ENCODE measurements at regions not wholly inside any gene's neighbourhood (a gene's known extent, or its start where the extent isn't known, plus 50 kb on each side); places are given as distances from the start of the nearest gene placed in this dataset.
"Not testable (repeated sequence)": the region's sequence is repeated elsewhere in the genome, so short reads cannot be mapped to it uniquely, and the experiment has no call there.

- peaks cover 14% of the 10 kb centered on the region for H3K9me3 Mint-ChIP-seq (ENCODE audit: unreplicated experiment)
These were observed 120.2 kb upstream of the KCNJ18 start for GRCh38 chr17:21572148-21572547.

GRCh38 chr17:21573271-21573960 is 118.9 kb upstream of the KCNJ18 start:
- H3K4me1 Mint-ChIP-seq (ENCODE audit: insufficient read depth, unreplicated experiment); H3K27ac Mint-ChIP-seq (ENCODE audit: low read depth, unreplicated experiment); H3K4me3 Mint-ChIP-seq (ENCODE audit: unreplicated experiment); intact Hi-C loops (cut with micrococcal nuclease); CTCF ChIA-PET; BruUV-seq (replicated peaks); H3K27me3 Mint-ChIP-seq (ENCODE audit: insufficient read depth, unreplicated experiment); H3K36me3 Mint-ChIP-seq (ENCODE audit: insufficient read depth, unreplicated experiment); POLR2A ChIA-PET; DNase-seq (ENCODE audit: unreplicated experiment): not testable (repeated sequence)
- peaks cover 14% of the 10 kb centered on the region for H3K9me3 Mint-ChIP-seq (ENCODE audit: unreplicated experiment)

More at GRCh38 chr17:21572148-21572547, 120.2 kb upstream of the KCNJ18 start:
- H3K4me3 Mint-ChIP-seq (ENCODE audit: unreplicated experiment); DNase-seq (ENCODE audit: unreplicated experiment); H3K27me3 Mint-ChIP-seq (ENCODE audit: insufficient read depth, unreplicated experiment); H3K27ac Mint-ChIP-seq (ENCODE audit: low read depth, unreplicated experiment); H3K4me1 Mint-ChIP-seq (ENCODE audit: insufficient read depth, unreplicated experiment); intact Hi-C loops (cut with micrococcal nuclease); CTCF ChIA-PET; POLR2A ChIA-PET; BruUV-seq (replicated peaks); H3K36me3 Mint-ChIP-seq (ENCODE audit: insufficient read depth, unreplicated experiment): not testable (repeated sequence)

GRCh38 chr17:21573961-21574610 is 118.2 kb upstream of the KCNJ18 start:
- no peak for TF ChIP-seq CTCF (IDR thresholded peaks at IDR 0.05; ENCODE audit: unreplicated experiment)
- ChIA-PET CTCF (no interaction called here), POLR2A (no interaction called here)
- H3K36me3 Mint-ChIP-seq (ENCODE audit: insufficient read depth, unreplicated experiment) = no peaks in the 10 kb centered on the region
- intact Hi-C loops (cut with micrococcal nuclease) = no loop called here
- no peaks in the 10 kb centered on the region for H3K27me3 Mint-ChIP-seq (ENCODE audit: insufficient read depth, unreplicated experiment)
- no peak overlapping the region for H3K27ac Mint-ChIP-seq (ENCODE audit: low read depth, unreplicated experiment)
- no TSS peak for BruUV-seq (replicated peaks)
- H3K4me1 Mint-ChIP-seq (ENCODE audit: insufficient read depth, unreplicated experiment) = no peaks in the 10 kb centered on the region
- H3K9me3 Mint-ChIP-seq (ENCODE audit: unreplicated experiment) = peaks cover 14% of the 10 kb centered on the region
- no peak for DNase-seq (ENCODE audit: unreplicated experiment)
- H3K4me3 Mint-ChIP-seq (ENCODE audit: unreplicated experiment) = no peak overlapping the region

DNA sequence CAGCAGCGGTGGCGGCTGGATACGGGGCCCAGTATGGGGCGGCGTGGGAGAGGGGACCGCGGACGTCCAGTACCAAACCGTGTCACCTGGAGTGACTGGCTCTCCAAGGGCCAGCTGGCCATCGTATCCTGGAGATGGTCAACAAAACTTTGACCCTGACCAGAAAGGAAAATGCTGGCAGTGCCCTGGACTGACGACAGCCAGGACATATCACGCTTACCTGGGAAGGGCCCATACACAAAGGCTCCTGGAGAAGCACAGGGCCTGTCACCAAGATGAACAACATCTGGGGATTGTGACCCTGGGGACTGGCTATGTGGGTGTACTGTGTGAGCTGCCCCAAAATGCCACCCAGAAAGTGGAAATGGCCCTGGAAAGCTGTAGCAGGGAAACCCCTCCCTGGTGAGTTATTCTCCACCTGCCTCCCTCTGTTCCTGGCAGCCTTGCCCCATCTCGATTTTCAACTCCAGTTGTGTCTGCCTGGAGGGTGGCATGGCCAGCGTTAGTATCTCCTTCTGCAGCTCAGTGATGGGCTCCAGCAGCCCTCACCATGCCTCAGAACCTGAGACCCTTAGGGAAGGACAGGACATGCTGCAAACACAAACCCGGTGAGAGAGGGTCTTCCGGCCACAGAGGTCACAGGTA is 117.6 kb upstream of the KCNJ18 start:
- DNase-seq (ENCODE audit: unreplicated experiment); H3K4me3 Mint-ChIP-seq (ENCODE audit: unreplicated experiment); H3K27ac Mint-ChIP-seq (ENCODE audit: low read depth, unreplicated experiment); H3K4me1 Mint-ChIP-seq (ENCODE audit: insufficient read depth, unreplicated experiment); intact Hi-C loops (cut with micrococcal nuclease); POLR2A ChIA-PET; BruUV-seq (replicated peaks); H3K27me3 Mint-ChIP-seq (ENCODE audit: insufficient read depth, unreplicated experiment); H3K36me3 Mint-ChIP-seq (ENCODE audit: insufficient read depth, unreplicated experiment); CTCF ChIA-PET: not testable (repeated sequence)
- H3K9me3 Mint-ChIP-seq (ENCODE audit: unreplicated experiment) = peaks cover 14% of the 10 kb centered on the region

- POLR2A ChIA-PET; H3K9me3 Mint-ChIP-seq (ENCODE audit: unreplicated experiment); DNase-seq (ENCODE audit: unreplicated experiment); intact Hi-C loops (cut with micrococcal nuclease); H3K27me3 Mint-ChIP-seq (ENCODE audit: insufficient read depth, unreplicated experiment); H3K4me1 Mint-ChIP-seq (ENCODE audit: insufficient read depth, unreplicated experiment); H3K27ac Mint-ChIP-seq (ENCODE audit: low read depth, unreplicated experiment); BruUV-seq (replicated peaks); H3K4me3 Mint-ChIP-seq (ENCODE audit: unreplicated experiment); CTCF ChIA-PET; H3K36me3 Mint-ChIP-seq (ENCODE audit: insufficient read depth, unreplicated experiment): not testable (repeated sequence)
These were observed 113.5 kb upstream of the KCNJ18 start for GRCh38 chr17:21578783-21579182.

DNA sequence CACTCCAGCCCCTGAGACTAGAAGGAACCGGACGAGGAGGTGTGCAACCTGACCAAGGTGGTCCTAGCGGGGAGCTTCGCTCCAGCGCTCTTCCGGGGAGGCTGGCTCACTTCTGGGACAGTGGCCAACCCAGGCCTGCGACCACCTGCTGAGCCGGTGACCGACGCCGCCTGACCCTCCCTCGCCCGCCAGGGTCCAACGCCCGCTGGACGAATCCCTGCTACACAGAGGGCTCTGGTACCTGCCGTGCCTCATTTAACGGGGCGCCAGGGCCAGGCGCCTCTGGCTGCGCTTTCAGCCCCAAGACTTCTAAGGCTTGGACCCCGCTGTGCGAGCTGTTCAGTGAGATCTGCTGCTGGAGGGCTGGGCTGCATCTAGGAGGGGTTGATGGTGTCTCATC is 99.5 kb upstream of the KCNJ18 start:
- Mint-ChIP-seq H3K27me3 (ENCODE audit: insufficient read depth, unreplicated experiment) (peaks cover 24% of the 10 kb centered on the region), H3K4me1 (ENCODE audit: insufficient read depth, unreplicated experiment) (no peaks in the 10 kb centered on the region), H3K4me3 (ENCODE audit: unreplicated experiment) (no peak overlapping the region), H3K36me3 (ENCODE audit: insufficient read depth, unreplicated experiment) (no peaks in the 10 kb centered on the region), H3K27ac (ENCODE audit: low read depth, unreplicated experiment) (no peak overlapping the region), H3K9me3 (ENCODE audit: unreplicated experiment) (peaks cover 8% of the 10 kb centered on the region)
- POLR2A ChIA-PET = no interaction called here
- no peak for TF ChIP-seq CTCF (IDR thresholded peaks at IDR 0.05; ENCODE audit: unreplicated experiment)
- CTCF ChIA-PET = no interaction called here
- BruUV-seq (replicated peaks) = no TSS peak
- intact Hi-C loops (cut with micrococcal nuclease) = no loop called here
- no peak for DNase-seq (ENCODE audit: unreplicated experiment)

GRCh38 chr17:21593452-21594105 is 98.7 kb upstream of the KCNJ18 start:
- POLR2A ChIA-PET; intact Hi-C loops (cut with micrococcal nuclease); H3K4me3 Mint-ChIP-seq (ENCODE audit: unreplicated experiment); H3K27ac Mint-ChIP-seq (ENCODE audit: low read depth, unreplicated experiment); CTCF ChIA-PET; H3K4me1 Mint-ChIP-seq (ENCODE audit: insufficient read depth, unreplicated experiment); H3K36me3 Mint-ChIP-seq (ENCODE audit: insufficient read depth, unreplicated experiment); DNase-seq (ENCODE audit: unreplicated experiment); H3K9me3 Mint-ChIP-seq (ENCODE audit: unreplicated experiment); BruUV-seq (replicated peaks): not testable (repeated sequence)
- peaks cover 31% of the 10 kb centered on the region for H3K27me3 Mint-ChIP-seq (ENCODE audit: insufficient read depth, unreplicated experiment)
